Kidney (tissue), 13 donors: ENCODE measurements at regions not wholly inside any gene's neighbourhood (a gene's known extent, or its start where the extent isn't known, plus 50 kb on each side); places are given as distances from the start of the nearest gene placed in this dataset.
"Not testable (repeated sequence)": the region's sequence is repeated elsewhere in the genome, so short reads cannot be mapped to it uniquely, and the experiment has no call there.

Experiments
- DNase-seq, 5 donors: peaks; one replicate each; pipeline ENCODE4 v3.0.0-alpha.2; 2013 to 2020
- FAIRE-seq: peaks from 2 replicates; lab custom pipeline; 2012; peaks lifted over from hg19 to GRCh38; lab: Jason Lieb, UNC
- H3K27ac ChIP-seq, 2 donors: one replicate each; pipeline ENCODE4 v1.7.0; 2013; ENCODE audit warnings: low read depth in 2 of 2, low read length in 2 of 2, inconsistent platforms in 1 of 2
- H3K27me3 ChIP-seq: one replicate; pipeline ENCODE4 v1.7.1; 2013; ENCODE audit warnings: low read length, inconsistent platforms; ENCODE audit not compliant: control insufficient read depth, insufficient read depth
- H3K36me3 ChIP-seq, 3 donors: one replicate each; pipeline versions ENCODE4 v1.7.0 to v1.7.1; 2013; ENCODE audit warnings: low read length in 3 of 3, control low read depth in 1 of 3, inconsistent platforms in 1 of 3; ENCODE audit not compliant: insufficient read depth in 3 of 3, control insufficient read depth in 2 of 3
- H3K4me1 ChIP-seq, 3 donors: one replicate each; pipeline versions ENCODE4 v1.7.0 to v1.7.1; 2013; ENCODE audit warnings: low read length in 3 of 3, inconsistent platforms in 1 of 3, low read depth in 1 of 3; ENCODE audit not compliant: control insufficient read depth in 2 of 3, insufficient read depth in 2 of 3
- H3K4me3 ChIP-seq, 3 donors: one replicate each; pipeline versions ENCODE4 v1.7.0 to v1.8.1; 2013; ENCODE audit warnings: low read length in 3 of 3, control low read depth in 1 of 3, inconsistent platforms in 1 of 3
- H3K9ac ChIP-seq, 3 donors: one replicate each; pipeline versions ENCODE4 v1.7.0 to v1.7.1; 2013; ENCODE audit warnings: low read length in 3 of 3, control low read depth in 1 of 3, inconsistent platforms in 1 of 3
- H3K9me3 ChIP-seq, 3 donors: one replicate each; pipeline versions ENCODE4 v1.7.0 to v1.7.1; 2013; ENCODE audit warnings: low read length in 3 of 3, control low read depth in 1 of 3, inconsistent platforms in 1 of 3; ENCODE audit not compliant: control insufficient read depth in 2 of 3, insufficient read depth in 1 of 3
- CTCF ChIP-seq: IDR thresholded peaks from 3 replicates; pipeline ENCODE4 v1.5.1; 2012; ENCODE audit warnings: mild to moderate bottlenecking, moderate library complexity, borderline replicate concordance; ENCODE audit not compliant: insufficient read depth; ENCODE audit errors: extremely low read depth
- intact Hi-C: fragments of 100-400 bp; cut with DNase I; formaldehyde crosslinking; loops from one replicate; pipeline ENCODE4 v1.11.1; 2022
- donor health status: control.
- donor health status: control.
- donor health status: control.
- donor health status: control.
- donor health status: control.
- donor health status: DM: yes; HTN: yes; CAD: no.
- donor health status: Normal renal cell carcinoma (clear cell type).

- DNase-seq = no peak
- no peak overlapping the region for H3K4me3 ChIP-seq
- H3K36me3 ChIP-seq = no peaks in the 10 kb centered on the region
- no peak overlapping the region for H3K27ac ChIP-seq
- H3K9me3 ChIP-seq = no peaks in the 10 kb centered on the region
- no peak for TF ChIP-seq CTCF
- no peak for FAIRE-seq
- H3K9ac ChIP-seq = no peak overlapping the region
- H3K4me1 ChIP-seq = peaks cover 0 to 6% (median 0%) of the 10 kb centered on the region in 3 donors
- intact Hi-C loops = no loop called here
- H3K27me3 ChIP-seq = no peaks in the 10 kb centered on the region
These were observed 79.6 kb upstream of the UCN3 start for GRCh38 chr10:5285186-5285585.

- FAIRE-seq (no peak), DNase-seq (no peak)
- no peak for TF ChIP-seq CTCF
- H3K36me3 ChIP-seq = no peaks in the 10 kb centered on the region
- intact Hi-C loops = no loop called here
- H3K4me3 ChIP-seq = no peak overlapping the region
- H3K27ac ChIP-seq = no peak overlapping the region
- no peaks in the 10 kb centered on the region for H3K9me3 ChIP-seq
- no peak overlapping the region for H3K9ac ChIP-seq
- H3K4me1 ChIP-seq = peaks cover 0 to 6% (median 0%) of the 10 kb centered on the region in 3 donors
- H3K27me3 ChIP-seq = no peaks in the 10 kb centered on the region
These were observed 76.4 kb upstream of the UCN3 start for GRCh38 chr10:5288359-5288758.

GRCh38 chr10:5289228-5289627 lies 75.5 kb upstream of the UCN3 start:
- H3K27ac ChIP-seq, H3K9me3 ChIP-seq, H3K4me3 ChIP-seq, H3K9ac ChIP-seq, intact Hi-C loops, H3K4me1 ChIP-seq, H3K36me3 ChIP-seq, DNase-seq, FAIRE-seq, H3K27me3 ChIP-seq: not testable (repeated sequence)

- intact Hi-C loops = no loop called here
- FAIRE-seq (no peak), DNase-seq (no peak)
- no peaks in the 10 kb centered on the region for H3K36me3 ChIP-seq
- no peaks in the 10 kb centered on the region for H3K27me3 ChIP-seq
- no peak for TF ChIP-seq CTCF
- no peaks in the 10 kb centered on the region for H3K9me3 ChIP-seq
- peak overlapping the region; percentile 51 to 59 for H3K27ac ChIP-seq
- peaks cover 0 to 3% (median 0%) of the 10 kb centered on the region in 3 donors for H3K4me1 ChIP-seq
- no peak overlapping the region for H3K4me3 ChIP-seq
- H3K9ac ChIP-seq = no peak overlapping the region
These were observed 73.1 kb upstream of the UCN3 start for GRCh38 chr10:5291501-5292195.
